ENCODE measurements at regions not wholly inside any gene's neighbourhood (a gene's known extent, or its start where the extent isn't known, plus 50 kb on each side); places are given as distances from the start of the nearest gene placed in this dataset.

DNA sequence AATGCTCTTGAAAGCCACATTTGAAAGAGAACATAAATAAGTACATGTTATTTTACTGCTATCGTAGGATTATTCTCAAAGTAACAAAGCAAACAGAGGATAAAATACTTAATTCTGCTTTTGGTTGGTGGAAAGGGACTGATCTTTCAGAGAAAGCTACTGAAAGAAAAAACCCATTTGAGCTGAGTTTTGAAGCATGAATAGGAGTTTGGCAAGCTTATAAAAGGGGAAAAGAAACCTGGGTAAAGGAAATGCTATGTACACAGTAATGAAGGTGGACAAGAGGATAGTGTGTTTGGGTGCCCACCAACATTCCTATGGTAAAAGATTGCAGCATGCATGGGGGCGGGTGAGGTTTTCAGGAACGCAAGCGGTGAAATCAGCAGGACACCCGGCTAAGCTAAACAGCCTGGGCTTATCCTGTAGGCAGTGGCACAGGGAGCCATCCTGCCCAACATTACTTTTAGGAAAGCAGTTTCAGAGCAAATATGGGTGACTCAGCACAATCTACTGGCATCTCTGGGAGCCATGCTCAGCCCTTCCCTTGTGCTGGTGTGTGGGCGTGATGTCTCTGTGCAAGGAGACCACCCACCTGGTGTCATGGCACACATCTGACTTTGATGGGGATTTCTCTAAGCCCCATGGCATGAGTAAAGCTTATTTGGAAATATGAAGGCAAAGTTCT is 673.9 kb upstream of the KLF4 start:
- ChIA-PET CTCF (no interaction called here), POLR2A (no interaction called here)
- H3K4me1 Mint-ChIP-seq = no peaks in the 10 kb centered on the region
- DNase-seq = no peak
- no peak overlapping the region for H3K27ac Mint-ChIP-seq
- ATAC-seq (ENCODE audit: low read depth) = no peak
- no peaks in the 10 kb centered on the region for H3K9me3 Mint-ChIP-seq
- H3K36me3 Mint-ChIP-seq (ENCODE audit: low read depth) = no peaks in the 10 kb centered on the region
- H3K27me3 Mint-ChIP-seq = peaks cover 14% of the 10 kb centered on the region
- TF ChIP-seq, protein P1, sequence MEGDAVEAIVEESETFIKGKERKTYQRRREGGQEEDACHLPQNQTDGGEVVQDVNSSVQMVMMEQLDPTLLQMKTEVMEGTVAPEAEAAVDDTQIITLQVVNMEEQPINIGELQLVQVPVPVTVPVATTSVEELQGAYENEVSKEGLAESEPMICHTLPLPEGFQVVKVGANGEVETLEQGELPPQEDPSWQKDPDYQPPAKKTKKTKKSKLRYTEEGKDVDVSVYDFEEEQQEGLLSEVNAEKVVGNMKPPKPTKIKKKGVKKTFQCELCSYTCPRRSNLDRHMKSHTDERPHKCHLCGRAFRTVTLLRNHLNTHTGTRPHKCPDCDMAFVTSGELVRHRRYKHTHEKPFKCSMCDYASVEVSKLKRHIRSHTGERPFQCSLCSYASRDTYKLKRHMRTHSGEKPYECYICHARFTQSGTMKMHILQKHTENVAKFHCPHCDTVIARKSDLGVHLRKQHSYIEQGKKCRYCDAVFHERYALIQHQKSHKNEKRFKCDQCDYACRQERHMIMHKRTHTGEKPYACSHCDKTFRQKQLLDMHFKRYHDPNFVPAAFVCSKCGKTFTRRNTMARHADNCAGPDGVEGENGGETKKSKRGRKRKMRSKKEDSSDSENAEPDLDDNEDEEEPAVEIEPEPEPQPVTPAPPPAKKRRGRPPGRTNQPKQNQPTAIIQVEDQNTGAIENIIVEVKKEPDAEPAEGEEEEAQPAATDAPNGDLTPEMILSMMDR (IDR thresholded peaks at IDR 0.05) = no peak
- no peak overlapping the region for H3K4me3 Mint-ChIP-seq
- intact Hi-C loops (cut with micrococcal nuclease) = no loop called here

DNA sequence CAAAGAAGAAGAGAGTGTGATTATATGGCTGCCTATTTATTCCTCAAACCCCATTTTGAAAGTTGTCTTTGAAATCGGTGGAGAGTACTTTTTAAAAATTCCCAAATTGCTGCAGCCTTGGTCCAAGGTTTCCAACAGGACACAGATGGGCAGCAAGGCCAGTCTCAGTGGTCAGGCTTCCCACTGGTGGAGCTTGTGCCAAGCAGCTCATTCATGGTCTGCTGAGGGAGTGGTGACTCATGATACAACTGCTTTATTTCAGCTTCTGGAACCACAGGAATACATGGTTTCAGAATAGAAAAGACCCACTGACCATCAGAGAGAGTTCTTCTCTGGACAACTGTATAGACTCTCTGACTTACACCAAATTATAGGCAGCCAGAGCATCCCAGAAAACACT is 673.1 kb upstream of the KLF4 start:
- no peak for ATAC-seq (ENCODE audit: low read depth)
- intact Hi-C loops (cut with micrococcal nuclease) = no loop called here
- Mint-ChIP-seq H3K9me3 (no peaks in the 10 kb centered on the region), H3K4me1 (no peaks in the 10 kb centered on the region), H3K4me3 (no peak overlapping the region), H3K36me3 (ENCODE audit: low read depth) (no peaks in the 10 kb centered on the region), H3K27ac (no peak overlapping the region), H3K27me3 (peaks cover 14% of the 10 kb centered on the region)
- ChIA-PET POLR2A (no interaction called here), CTCF (no interaction called here)
- TF ChIP-seq, protein P1 (IDR thresholded peaks at IDR 0.05) = no peak
- DNase-seq = no peak

DNA sequence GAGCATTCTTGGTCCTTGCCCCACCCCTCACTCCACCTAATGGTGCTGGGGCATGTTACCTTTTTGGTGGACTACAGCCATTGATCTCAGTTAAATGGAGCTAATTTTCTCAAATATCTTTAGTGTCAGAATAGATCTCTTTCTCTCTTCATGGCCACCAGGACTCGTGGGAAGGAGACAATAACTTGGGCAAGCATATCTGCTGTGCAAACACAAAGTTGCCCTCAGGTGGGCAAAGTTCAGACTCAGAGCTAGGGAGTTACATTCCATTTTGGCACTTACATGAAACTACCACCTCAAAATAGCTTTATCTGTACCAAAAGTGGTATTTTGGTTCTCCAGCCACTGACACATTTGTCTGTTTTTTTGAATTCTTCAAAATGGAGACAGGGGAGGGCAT is 671.9 kb upstream of the KLF4 start:
- peaks cover 14% of the 10 kb centered on the region for H3K27me3 Mint-ChIP-seq
- no peaks in the 10 kb centered on the region for H3K36me3 Mint-ChIP-seq (ENCODE audit: low read depth)
- no peaks in the 10 kb centered on the region for H3K9me3 Mint-ChIP-seq
- H3K4me1 Mint-ChIP-seq = no peaks in the 10 kb centered on the region
- intact Hi-C loops (cut with micrococcal nuclease) = no loop called here
- no peak overlapping the region for H3K4me3 Mint-ChIP-seq
- TF ChIP-seq, protein P1 (IDR thresholded peaks at IDR 0.05) = no peak
- ChIA-PET CTCF (no interaction called here), POLR2A (no interaction called here)
- H3K27ac Mint-ChIP-seq = no peak overlapping the region
- ATAC-seq (ENCODE audit: low read depth) (no peak), DNase-seq (no peak)

DNA sequence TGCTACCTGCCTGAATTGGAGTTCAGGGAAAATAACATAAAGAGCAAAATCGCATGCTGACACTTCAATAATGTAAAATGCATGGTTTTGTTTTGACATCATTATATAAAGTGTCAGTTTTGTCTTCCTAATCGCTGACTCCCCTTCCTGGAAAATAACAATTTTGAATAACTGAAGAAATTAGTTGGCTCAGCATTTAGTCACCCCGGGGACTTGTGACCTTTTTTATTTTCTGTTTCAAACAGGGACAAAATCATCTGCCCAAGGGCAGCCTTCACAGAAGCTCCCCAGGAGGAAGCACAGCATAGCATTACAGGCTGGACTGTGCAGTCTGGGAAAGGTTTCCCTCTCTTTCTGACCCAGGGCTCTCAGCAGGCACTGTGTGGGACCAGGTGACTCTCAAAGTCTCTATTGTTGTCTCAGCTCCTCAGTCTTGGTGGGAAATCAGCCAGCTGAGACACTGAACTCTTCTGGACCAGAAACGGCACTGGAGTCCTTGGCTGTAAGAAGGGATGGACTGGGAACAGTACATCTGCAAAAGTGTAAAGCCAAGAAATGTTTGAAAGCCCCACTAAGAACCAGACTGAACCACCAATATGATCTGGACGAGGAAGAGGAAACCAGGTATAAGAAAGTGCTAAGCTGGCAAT is 671.3 kb upstream of the KLF4 start:
- intact Hi-C loops (cut with micrococcal nuclease) = no loop called here
- CTCF ChIA-PET = no interaction called here
- ATAC-seq (ENCODE audit: low read depth) = no peak
- TF ChIP-seq, protein P1 (IDR thresholded peaks at IDR 0.05) = no peak
- no peak for DNase-seq
- Mint-ChIP-seq H3K36me3 (ENCODE audit: low read depth) (no peaks in the 10 kb centered on the region), H3K9me3 (no peaks in the 10 kb centered on the region), H3K27me3 (peaks cover 11% of the 10 kb centered on the region), H3K4me3 (no peak overlapping the region), H3K4me1 (no peaks in the 10 kb centered on the region), H3K27ac (no peak overlapping the region)
- POLR2A ChIA-PET = no interaction called here

DNA sequence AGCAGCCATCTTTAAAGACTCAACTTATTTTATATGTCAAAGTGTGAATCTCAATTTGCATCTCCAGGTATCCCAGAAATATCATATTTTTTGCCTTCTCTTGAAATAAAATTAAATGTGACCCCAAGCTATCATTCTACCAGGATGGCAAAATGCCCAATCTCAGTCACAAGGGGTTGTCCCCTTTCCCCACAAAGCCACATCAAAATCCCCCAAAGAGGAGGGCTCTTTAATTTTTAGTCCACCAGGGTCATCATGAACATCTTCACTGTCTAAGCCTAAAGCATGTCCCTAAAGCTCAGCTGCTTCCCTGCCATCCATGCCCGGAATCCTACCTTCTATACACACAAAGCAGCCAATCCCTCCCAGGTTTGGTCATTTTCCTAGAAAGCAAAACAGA is 670.5 kb upstream of the KLF4 start:
- H3K27ac Mint-ChIP-seq = no peak overlapping the region
- H3K27me3 Mint-ChIP-seq = peaks cover 7% of the 10 kb centered on the region
- no peaks in the 10 kb centered on the region for H3K9me3 Mint-ChIP-seq
- ATAC-seq (ENCODE audit: low read depth) = no peak
- no peaks in the 10 kb centered on the region for H3K36me3 Mint-ChIP-seq (ENCODE audit: low read depth)
- intact Hi-C loops (cut with micrococcal nuclease) = no loop called here
- POLR2A ChIA-PET = no interaction called here
- H3K4me3 Mint-ChIP-seq = no peak overlapping the region
- DNase-seq = no peak
- CTCF ChIA-PET = no interaction called here
- no peaks in the 10 kb centered on the region for H3K4me1 Mint-ChIP-seq
- TF ChIP-seq, protein P1 (IDR thresholded peaks at IDR 0.05) = no peak
